ENCODE measurements at regions not wholly inside any gene's neighbourhood (a gene's known extent, or its start where the extent isn't known, plus 50 kb on each side); places are given as distances from the start of the nearest gene placed in this dataset.
"Not testable (repeated sequence)": the region's sequence is repeated elsewhere in the genome, so short reads cannot be mapped to it uniquely, and the experiment has no call there.

DNA sequence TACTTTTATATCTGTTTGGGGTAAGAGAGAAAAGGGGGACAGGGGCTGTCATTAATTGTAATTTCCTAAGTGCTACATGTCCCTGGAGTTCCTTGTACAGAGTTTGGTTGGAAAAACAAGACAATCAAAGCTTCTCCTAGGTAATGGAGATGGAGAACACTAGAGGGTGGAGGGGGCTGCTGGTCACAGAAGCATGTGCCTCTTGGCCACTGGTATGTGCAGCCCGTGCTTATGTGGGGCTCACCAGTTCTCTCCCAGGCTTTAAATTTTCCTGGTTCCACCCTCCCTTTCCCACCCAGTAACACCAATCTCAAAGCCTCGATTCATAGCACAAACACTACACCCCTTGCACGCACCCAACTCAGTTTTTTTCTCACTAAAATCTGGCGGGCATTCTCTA, 165.6 kb downstream of the SAMD5 start:
- no peaks in the 10 kb centered on the region for H3K4me1 ChIP-seq (ENCODE audit: control insufficient read depth, insufficient read depth, low read length)
- no peak overlapping the region for H3K9ac ChIP-seq (ENCODE audit: low read length)
- no peak for DNase-seq (ENCODE audit: low read depth)
- H3K36me3 ChIP-seq (ENCODE audit: control insufficient read depth, insufficient read depth, low read length, severe bottlenecking): no peaks in the 10 kb centered on the region
- H3K9me3 ChIP-seq (ENCODE audit: control insufficient read depth, low read length): peaks cover 8% of the 10 kb centered on the region
- no peaks in the 10 kb centered on the region for H3K27me3 ChIP-seq (replicated peaks; ENCODE audit: control insufficient read depth, insufficient read depth, low read length)
- no peak overlapping the region for H3K4me3 ChIP-seq (ENCODE audit: low read length)

DNA sequence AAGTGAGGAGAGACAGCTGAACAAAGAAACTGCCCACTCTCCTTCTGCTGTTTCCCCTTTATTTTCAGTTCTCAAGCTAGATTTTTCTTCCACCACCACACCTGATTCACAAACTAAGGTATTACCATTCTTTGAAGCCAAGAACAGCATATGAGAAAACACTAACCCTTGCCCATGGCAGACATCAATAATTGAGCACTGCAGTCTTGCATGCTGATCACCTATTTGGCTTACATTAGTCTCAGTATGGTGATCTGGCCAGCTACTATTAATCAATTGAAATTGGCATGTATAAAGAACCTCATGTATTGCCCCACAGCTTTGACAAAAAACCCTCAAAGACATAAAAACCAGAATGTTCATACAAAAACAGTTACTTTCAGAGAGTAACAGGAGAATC, 166.3 kb downstream of the SAMD5 start:
- H3K36me3 ChIP-seq (ENCODE audit: control insufficient read depth, insufficient read depth, low read length, severe bottlenecking): no peaks in the 10 kb centered on the region
- peaks cover 8% of the 10 kb centered on the region for H3K9me3 ChIP-seq (ENCODE audit: control insufficient read depth, low read length)
- H3K4me3 ChIP-seq (ENCODE audit: low read length): no peak overlapping the region
- DNase-seq (ENCODE audit: low read depth): no peak
- H3K27me3 ChIP-seq (replicated peaks; ENCODE audit: control insufficient read depth, insufficient read depth, low read length): no peaks in the 10 kb centered on the region
- H3K4me1 ChIP-seq (ENCODE audit: control insufficient read depth, insufficient read depth, low read length): no peaks in the 10 kb centered on the region
- no peak overlapping the region for H3K9ac ChIP-seq (ENCODE audit: low read length)

DNA sequence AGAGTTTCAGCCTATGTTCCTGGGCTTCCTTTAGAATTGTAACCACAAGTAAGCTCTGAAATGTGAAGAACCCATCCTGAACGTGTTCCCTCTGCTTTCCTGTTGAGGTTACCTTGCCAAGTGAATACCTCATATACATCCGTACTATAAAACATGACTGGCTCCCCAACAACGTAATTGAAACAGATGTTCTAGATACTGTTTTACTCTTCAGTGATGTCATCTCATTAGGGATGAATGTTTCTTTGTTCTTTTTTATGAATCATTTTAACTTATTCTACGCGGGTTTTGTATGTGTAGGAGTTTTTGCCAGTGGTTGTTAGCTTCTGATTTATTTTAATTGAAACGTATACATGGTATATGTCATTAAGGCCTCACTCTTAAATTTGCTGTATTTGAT, 166.8 kb downstream of the SAMD5 start:
- Histone ChIP-seq H3K9ac (ENCODE audit: low read length) (no peak overlapping the region), H3K4me1 (ENCODE audit: control insufficient read depth, insufficient read depth, low read length) (no peaks in the 10 kb centered on the region), H3K36me3 (ENCODE audit: control insufficient read depth, insufficient read depth, low read length, severe bottlenecking) (no peaks in the 10 kb centered on the region), H3K27me3 (replicated peaks; ENCODE audit: control insufficient read depth, insufficient read depth, low read length) (no peaks in the 10 kb centered on the region), H3K9me3 (ENCODE audit: control insufficient read depth, low read length) (peaks cover 3% of the 10 kb centered on the region), H3K4me3 (ENCODE audit: low read length) (no peak overlapping the region)
- peak; percentile 16 for DNase-seq (ENCODE audit: low read depth)

DNA sequence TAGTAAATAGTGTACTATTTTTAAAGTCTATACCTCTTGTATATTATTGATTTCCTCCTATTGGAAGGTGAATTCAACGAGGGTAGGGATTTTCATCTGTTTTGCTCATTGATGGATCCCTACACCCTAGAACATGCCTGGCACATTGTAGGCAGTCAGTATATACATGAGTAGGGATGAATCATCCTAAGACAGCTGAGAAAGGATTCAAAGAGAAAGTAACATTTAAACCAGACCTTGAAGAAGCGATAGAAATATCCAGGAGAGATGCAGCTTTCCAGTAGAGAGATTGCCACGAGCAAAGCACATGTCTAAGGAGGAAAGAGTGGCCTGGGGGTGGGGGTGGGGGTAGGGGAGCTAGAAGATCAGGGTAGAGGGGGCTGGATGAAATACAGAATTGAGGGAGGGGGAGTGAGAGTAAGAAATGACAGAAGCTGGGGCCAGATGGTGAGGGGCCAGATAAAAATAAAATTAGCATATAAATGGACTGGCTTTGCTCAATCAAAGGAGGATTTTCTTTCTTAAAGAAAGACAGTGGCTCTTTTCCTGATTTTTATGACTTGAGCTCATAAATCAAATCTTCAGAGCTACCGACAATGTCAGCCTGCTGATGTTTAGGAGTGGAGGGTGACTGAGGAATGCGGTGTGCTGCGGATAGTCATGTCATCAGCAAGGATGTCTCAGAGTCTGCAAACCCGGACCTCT, 168.2 kb downstream of the SAMD5 start:
- no peaks in the 10 kb centered on the region for H3K36me3 ChIP-seq (ENCODE audit: control insufficient read depth, insufficient read depth, low read length, severe bottlenecking)
- no peak overlapping the region for H3K9ac ChIP-seq (ENCODE audit: low read length)
- H3K27me3 ChIP-seq (replicated peaks; ENCODE audit: control insufficient read depth, insufficient read depth, low read length): no peaks in the 10 kb centered on the region
- H3K4me3 ChIP-seq (ENCODE audit: low read length): no peak overlapping the region
- no peak for DNase-seq (ENCODE audit: low read depth)
- H3K9me3 ChIP-seq (ENCODE audit: control insufficient read depth, low read length): no peaks in the 10 kb centered on the region
- no peaks in the 10 kb centered on the region for H3K4me1 ChIP-seq (ENCODE audit: control insufficient read depth, insufficient read depth, low read length)

DNA sequence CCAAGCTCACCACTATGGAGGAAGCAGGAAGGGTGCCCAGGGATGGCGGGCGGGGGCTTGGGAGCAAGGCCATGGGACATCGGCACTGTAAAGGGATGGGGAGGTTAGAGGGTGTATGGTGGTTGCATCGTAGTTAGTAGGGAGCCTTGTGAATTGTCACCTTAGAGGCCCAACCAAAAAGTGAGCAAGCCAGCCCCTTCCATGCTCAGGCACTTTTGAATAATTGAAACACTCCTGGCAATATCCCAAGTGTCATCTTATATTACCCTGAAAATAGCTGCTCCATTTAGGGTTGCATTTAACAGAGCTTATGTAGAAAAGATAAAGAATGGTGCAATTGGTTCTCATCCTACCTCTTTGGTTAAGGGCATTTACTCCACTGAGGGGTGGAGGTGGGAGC, 169.2 kb downstream of the SAMD5 start:
- no peak for DNase-seq (ENCODE audit: low read depth)
- Histone ChIP-seq H3K4me1 (ENCODE audit: control insufficient read depth, insufficient read depth, low read length) (no peaks in the 10 kb centered on the region), H3K36me3 (ENCODE audit: control insufficient read depth, insufficient read depth, low read length, severe bottlenecking) (no peaks in the 10 kb centered on the region), H3K9ac (ENCODE audit: low read length) (no peak overlapping the region), H3K4me3 (ENCODE audit: low read length) (no peak overlapping the region), H3K9me3 (ENCODE audit: control insufficient read depth, low read length) (no peaks in the 10 kb centered on the region), H3K27me3 (replicated peaks; ENCODE audit: control insufficient read depth, insufficient read depth, low read length) (no peaks in the 10 kb centered on the region)

DNA sequence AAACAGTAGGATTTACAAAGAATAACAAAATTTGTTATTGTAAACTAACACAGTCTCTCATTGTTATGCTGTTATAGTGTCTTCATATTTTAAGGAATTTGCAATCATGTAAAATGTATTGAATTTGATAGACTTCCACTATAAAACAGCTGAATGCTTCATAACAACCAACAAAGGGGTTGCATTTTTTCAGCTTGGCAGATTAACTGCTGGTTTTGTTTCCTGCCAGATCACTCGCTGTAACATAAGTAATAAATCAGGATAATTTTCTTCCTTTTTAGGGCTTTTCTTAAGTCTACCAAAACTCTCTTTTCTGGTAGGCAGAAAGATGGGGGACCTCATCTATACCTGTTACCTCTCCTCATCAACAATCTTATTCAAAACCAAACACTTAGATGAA, 169.8 kb downstream of the SAMD5 start:
- no peak for DNase-seq (ENCODE audit: low read depth)
- Histone ChIP-seq H3K4me1 (ENCODE audit: control insufficient read depth, insufficient read depth, low read length) (no peaks in the 10 kb centered on the region), H3K9me3 (ENCODE audit: control insufficient read depth, low read length) (no peaks in the 10 kb centered on the region), H3K9ac (ENCODE audit: low read length) (no peak overlapping the region), H3K36me3 (ENCODE audit: control insufficient read depth, insufficient read depth, low read length, severe bottlenecking) (no peaks in the 10 kb centered on the region), H3K27me3 (replicated peaks; ENCODE audit: control insufficient read depth, insufficient read depth, low read length) (no peaks in the 10 kb centered on the region), H3K4me3 (ENCODE audit: low read length) (no peak overlapping the region)

DNA sequence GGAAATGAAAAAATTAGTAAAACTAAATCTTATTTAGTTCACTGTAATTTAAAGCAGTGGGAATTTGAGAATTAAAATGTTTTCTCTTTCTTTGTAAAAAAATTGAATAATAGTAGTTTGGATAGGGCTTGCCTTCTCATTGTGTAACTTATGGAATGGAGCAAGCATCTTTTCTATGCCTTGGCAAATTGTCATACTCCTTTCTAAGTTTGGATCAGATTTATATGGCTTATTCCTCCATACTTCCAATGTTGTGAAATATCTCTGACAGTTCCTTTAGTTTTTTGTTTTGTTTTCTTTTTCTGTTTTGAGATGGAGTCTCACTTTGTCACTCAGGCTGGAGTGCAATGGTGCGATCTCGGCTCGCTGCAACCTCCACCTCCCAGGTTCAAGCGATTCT, 176.4 kb downstream of the SAMD5 start:
- H3K4me1 ChIP-seq (ENCODE audit: control insufficient read depth, insufficient read depth, low read length): no peaks in the 10 kb centered on the region
- H3K4me3 ChIP-seq (ENCODE audit: low read length): no peak overlapping the region
- no peaks in the 10 kb centered on the region for H3K27me3 ChIP-seq (replicated peaks; ENCODE audit: control insufficient read depth, insufficient read depth, low read length)
- no peaks in the 10 kb centered on the region for H3K9me3 ChIP-seq (ENCODE audit: control insufficient read depth, low read length)
- no peak overlapping the region for H3K9ac ChIP-seq (ENCODE audit: low read length)
- no peaks in the 10 kb centered on the region for H3K36me3 ChIP-seq (ENCODE audit: control insufficient read depth, insufficient read depth, low read length, severe bottlenecking)
- DNase-seq (ENCODE audit: low read depth): peak; percentile 68

DNA sequence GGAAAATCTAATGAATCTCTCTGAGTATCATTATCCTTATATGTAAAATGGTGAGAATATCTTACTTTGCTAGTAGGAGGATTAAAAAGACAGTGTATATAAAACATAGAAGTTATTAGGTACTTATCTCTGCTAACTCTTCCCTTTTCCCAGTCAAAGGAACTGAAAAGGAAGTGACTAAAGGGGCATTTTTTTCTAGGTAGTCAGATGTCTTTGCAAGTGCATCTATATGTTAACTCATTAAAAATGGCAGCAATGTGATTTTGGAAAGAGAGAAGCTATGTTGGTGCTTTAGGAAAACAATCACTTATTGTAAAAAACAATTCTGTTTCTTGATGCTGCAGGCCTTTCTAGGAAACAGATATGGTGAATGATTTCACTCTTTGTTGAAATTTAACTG, 180.9 kb downstream of the SAMD5 start:
- no peak for DNase-seq (ENCODE audit: low read depth)
- no peaks in the 10 kb centered on the region for H3K9me3 ChIP-seq (ENCODE audit: control insufficient read depth, low read length)
- H3K4me1 ChIP-seq (ENCODE audit: control insufficient read depth, insufficient read depth, low read length): no peaks in the 10 kb centered on the region
- no peaks in the 10 kb centered on the region for H3K27me3 ChIP-seq (replicated peaks; ENCODE audit: control insufficient read depth, insufficient read depth, low read length)
- H3K9ac ChIP-seq (ENCODE audit: low read length): no peak overlapping the region
- no peaks in the 10 kb centered on the region for H3K36me3 ChIP-seq (ENCODE audit: control insufficient read depth, insufficient read depth, low read length, severe bottlenecking)
- H3K4me3 ChIP-seq (ENCODE audit: low read length): no peak overlapping the region

DNA sequence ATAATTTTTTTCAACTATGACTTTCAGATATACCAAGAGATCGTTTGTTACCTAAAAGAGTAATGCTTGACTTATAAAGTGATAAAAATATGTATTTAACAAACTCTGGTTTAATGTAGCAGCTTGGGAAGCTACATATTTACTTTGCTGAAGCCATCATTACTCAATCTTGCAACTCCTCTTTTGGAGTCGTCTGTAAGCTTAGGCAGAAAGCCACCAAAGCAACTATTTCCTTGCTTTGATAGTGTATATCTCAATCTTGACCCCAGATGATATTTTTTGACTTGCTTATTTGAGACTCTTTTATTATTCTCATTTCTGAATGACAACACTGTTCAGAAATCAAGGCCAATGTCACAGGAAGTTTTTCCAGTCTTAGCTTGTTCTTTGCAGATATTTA, 183.0 kb downstream of the SAMD5 start:
- Histone ChIP-seq H3K4me1 (ENCODE audit: control insufficient read depth, insufficient read depth, low read length) (no peaks in the 10 kb centered on the region), H3K4me3 (ENCODE audit: low read length) (no peak overlapping the region), H3K9me3 (ENCODE audit: control insufficient read depth, low read length) (no peaks in the 10 kb centered on the region), H3K27me3 (replicated peaks; ENCODE audit: control insufficient read depth, insufficient read depth, low read length) (no peaks in the 10 kb centered on the region), H3K9ac (ENCODE audit: low read length) (no peak overlapping the region), H3K36me3 (ENCODE audit: control insufficient read depth, insufficient read depth, low read length, severe bottlenecking) (no peaks in the 10 kb centered on the region)
- DNase-seq (ENCODE audit: low read depth): no peak

DNA sequence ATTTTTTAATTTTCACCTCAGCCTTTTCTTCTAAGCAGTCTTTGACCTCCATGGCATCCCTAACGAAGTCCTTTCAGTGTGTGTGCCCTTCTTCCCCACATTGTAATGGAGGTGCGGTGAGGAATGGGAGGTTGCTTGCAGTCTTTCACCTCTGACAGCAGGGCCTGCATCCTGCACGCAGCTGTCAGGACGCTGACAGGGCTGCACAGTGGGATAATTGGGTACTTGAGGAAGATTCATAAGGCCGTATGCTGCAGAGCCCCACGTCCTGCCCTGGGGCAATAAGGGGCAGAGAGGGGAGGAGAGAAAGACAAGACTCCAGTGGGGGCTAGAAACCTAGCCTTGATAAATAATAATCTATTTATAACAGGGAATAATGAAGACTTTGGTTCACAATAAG, 184.7 kb downstream of the SAMD5 start:
- no peak for DNase-seq (ENCODE audit: low read depth)
- H3K4me1 ChIP-seq (ENCODE audit: control insufficient read depth, insufficient read depth, low read length): no peaks in the 10 kb centered on the region

DNA sequence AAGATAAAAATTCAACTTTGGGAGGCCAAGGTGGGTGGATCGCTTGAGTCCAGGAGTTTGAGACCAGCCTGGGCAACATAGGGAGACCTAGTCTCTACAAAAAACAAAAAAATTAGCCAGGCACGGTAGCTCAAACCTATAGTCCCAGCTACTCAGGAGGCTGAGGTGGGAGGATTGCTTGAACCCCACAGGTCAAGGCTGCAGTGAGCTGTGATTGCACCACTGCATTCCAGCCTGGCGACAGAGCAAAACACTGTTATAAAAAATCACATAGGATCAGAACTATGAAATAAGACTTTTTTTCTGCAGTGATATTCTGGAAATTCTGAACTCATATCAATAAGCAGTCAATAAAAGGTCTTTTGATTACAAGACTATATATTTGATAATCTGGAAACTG, 186.1 kb downstream of the SAMD5 start:
- H3K9me3 ChIP-seq (ENCODE audit: control insufficient read depth, low read length); H3K4me3 ChIP-seq (ENCODE audit: low read length); H3K9ac ChIP-seq (ENCODE audit: low read length); H3K36me3 ChIP-seq (ENCODE audit: control insufficient read depth, insufficient read depth, low read length, severe bottlenecking); DNase-seq (ENCODE audit: low read depth); H3K27me3 ChIP-seq (replicated peaks; ENCODE audit: control insufficient read depth, insufficient read depth, low read length); H3K4me1 ChIP-seq (ENCODE audit: control insufficient read depth, insufficient read depth, low read length): not testable (repeated sequence)

More for the DNA sequence above, 184.7 kb downstream of the SAMD5 start:
- Histone ChIP-seq H3K36me3 (ENCODE audit: control insufficient read depth, insufficient read depth, low read length, severe bottlenecking) (no peaks in the 10 kb centered on the region), H3K4me3 (ENCODE audit: low read length) (no peak overlapping the region), H3K27me3 (replicated peaks; ENCODE audit: control insufficient read depth, insufficient read depth, low read length) (no peaks in the 10 kb centered on the region), H3K9me3 (ENCODE audit: control insufficient read depth, low read length) (no peaks in the 10 kb centered on the region), H3K9ac (ENCODE audit: low read length) (no peak overlapping the region)

DNA sequence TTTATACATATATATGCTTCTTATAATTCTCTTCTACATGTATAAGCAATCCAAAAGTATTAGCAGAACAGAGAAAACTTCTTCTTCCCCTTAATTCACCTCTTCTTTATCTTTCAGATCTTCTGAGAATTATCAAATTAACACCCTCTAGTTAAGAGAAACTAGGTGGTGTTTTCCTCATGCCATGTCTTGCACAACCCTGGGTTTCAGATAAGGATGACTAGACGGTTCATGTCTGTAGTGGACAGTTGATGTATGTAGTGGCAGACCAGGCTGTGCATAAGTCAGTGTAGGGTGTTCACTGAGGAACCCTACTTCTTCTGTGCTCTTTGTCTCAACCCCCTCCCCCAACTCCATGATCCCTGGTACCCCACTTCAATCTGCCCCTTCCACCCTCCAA, 187.3 kb downstream of the SAMD5 start:
- Histone ChIP-seq H3K9me3 (ENCODE audit: control insufficient read depth, low read length) (no peaks in the 10 kb centered on the region), H3K4me3 (ENCODE audit: low read length) (no peak overlapping the region), H3K27me3 (replicated peaks; ENCODE audit: control insufficient read depth, insufficient read depth, low read length) (no peaks in the 10 kb centered on the region), H3K9ac (ENCODE audit: low read length) (no peak overlapping the region), H3K36me3 (ENCODE audit: control insufficient read depth, insufficient read depth, low read length, severe bottlenecking) (no peaks in the 10 kb centered on the region), H3K4me1 (ENCODE audit: control insufficient read depth, insufficient read depth, low read length) (peaks cover 5% of the 10 kb centered on the region)
- no peak for DNase-seq (ENCODE audit: low read depth)
